ENCODE measurements at regions not wholly inside any gene's neighbourhood (a gene's known extent, or its start where the extent isn't known, plus 50 kb on each side); places are given as distances from the start of the nearest gene placed in this dataset.

DNA sequence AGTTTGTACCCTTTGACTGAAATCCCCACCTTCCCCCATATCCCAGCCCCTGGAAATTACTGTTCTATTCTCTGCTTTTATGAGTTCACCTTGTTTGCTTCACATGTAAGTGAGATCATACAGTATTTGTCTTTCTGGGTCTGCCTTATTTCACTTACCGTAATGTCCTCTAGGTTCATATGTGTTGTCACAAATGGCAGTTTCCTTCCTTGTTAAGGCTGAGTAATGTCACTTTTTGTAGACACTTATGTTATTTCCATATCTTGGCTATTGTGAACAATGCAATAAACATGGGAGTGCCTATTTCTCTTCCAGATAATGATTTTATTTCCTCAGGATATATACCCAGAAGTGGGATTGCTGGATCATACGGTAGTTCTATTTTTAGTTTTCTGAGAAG is 272.3 kb downstream of the MRPS30 start:
- no peak overlapping the region for H3K4me2 ChIP-seq (ENCODE audit: low read depth, low read length)
- ChIA-PET POLR2A (no interaction called here), CTCF (ENCODE audit: low intra/inter-chr PET ratio, low total read pairs) (no interaction called here)
- H4K20me1 ChIP-seq (ENCODE audit: insufficient read depth, low read length) = no peaks in the 10 kb centered on the region
- H3K4me3 ChIP-seq (replicated peaks in 1 of 3; ENCODE audit: insufficient read depth in 1 of 3, low read depth in 2 of 3, low read length in 3 of 3) = no peak overlapping the region
- no TSS peak for BruUV-seq (replicated peaks)
- no peaks in the 10 kb centered on the region for H3K79me2 ChIP-seq (ENCODE audit: insufficient read depth, low read length)
- no peak for FAIRE-seq
- no peak overlapping the region for H3K27ac ChIP-seq (ENCODE audit: extremely low read length, insufficient read depth, low read length)
- intact Hi-C loops (cut with micrococcal nuclease; ENCODE audit: unreplicated experiment) (no loop called here), in situ Hi-C loops (cut with HindIII; ENCODE audit: extremely low pct_ligation_motif_present, low pct_unique_long_range_greater_than_20kb) (no loop called here)
- no peaks in the 10 kb centered on the region for H3K4me1 ChIP-seq (ENCODE audit: insufficient read depth, low read length)
- no peak overlapping the region for H3K9ac ChIP-seq (ENCODE audit: insufficient read depth, low read depth, low read length)
- 32% methylated on average over 2 of the region's 2 CpGs for WGBS (ENCODE audit: low lambda C conversion rate)
- H2AFZ ChIP-seq (ENCODE audit: low read length) = no peak overlapping the region
- ATAC-seq = no peak
- H3K9me3 ChIP-seq (ENCODE audit: low read length) = peaks cover 46% of the 10 kb centered on the region
- TF ChIP-seq ZNF768 (CRISPR knock-in tag; IDR thresholded peaks at IDR 0.05) (no peak), ZNF180 (CRISPR knock-in tag; IDR thresholded peaks at IDR 0.05; ENCODE audit: borderline replicate concordance, low read depth) (no peak), PHF5A (CRISPR knock-in tag; IDR thresholded peaks at IDR 0.05; ENCODE audit: low read depth, unreplicated experiment) (no peak), CBX1 (IDR thresholded peaks at IDR 0.05; ENCODE audit: low read depth) (no peak), ZFP82 (CRISPR knock-in tag; IDR thresholded peaks at IDR 0.05; ENCODE audit: borderline replicate concordance) (no peak), ZNF790 (CRISPR knock-in tag; IDR thresholded peaks at IDR 0.05; ENCODE audit: borderline replicate concordance) (no peak), STAG1 (CRISPR knock-in tag; IDR thresholded peaks at IDR 0.05) (no peak), ZEB1 (IDR thresholded peaks at IDR 0.05; ENCODE audit: insufficient replicate concordance, low read depth) (no peak)
- TF ChIP-seq, protein P1, sequence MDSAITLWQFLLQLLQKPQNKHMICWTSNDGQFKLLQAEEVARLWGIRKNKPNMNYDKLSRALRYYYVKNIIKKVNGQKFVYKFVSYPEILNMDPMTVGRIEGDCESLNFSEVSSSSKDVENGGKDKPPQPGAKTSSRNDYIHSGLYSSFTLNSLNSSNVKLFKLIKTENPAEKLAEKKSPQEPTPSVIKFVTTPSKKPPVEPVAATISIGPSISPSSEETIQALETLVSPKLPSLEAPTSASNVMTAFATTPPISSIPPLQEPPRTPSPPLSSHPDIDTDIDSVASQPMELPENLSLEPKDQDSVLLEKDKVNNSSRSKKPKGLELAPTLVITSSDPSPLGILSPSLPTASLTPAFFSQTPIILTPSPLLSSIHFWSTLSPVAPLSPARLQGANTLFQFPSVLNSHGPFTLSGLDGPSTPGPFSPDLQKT (CRISPR knock-in tag; IDR thresholded peaks at IDR 0.05; ENCODE audit: borderline replicate concordance) = no peak
- TF ChIP-seq, protein P2, sequence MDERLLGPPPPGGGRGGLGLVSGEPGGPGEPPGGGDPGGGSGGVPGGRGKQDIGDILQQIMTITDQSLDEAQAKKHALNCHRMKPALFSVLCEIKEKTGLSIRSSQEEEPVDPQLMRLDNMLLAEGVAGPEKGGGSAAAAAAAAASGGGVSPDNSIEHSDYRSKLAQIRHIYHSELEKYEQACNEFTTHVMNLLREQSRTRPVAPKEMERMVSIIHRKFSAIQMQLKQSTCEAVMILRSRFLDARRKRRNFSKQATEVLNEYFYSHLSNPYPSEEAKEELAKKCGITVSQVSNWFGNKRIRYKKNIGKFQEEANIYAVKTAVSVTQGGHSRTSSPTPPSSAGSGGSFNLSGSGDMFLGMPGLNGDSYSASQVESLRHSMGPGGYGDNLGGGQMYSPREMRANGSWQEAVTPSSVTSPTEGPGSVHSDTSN (CRISPR knock-in tag; IDR thresholded peaks at IDR 0.05) = no peak
- H3K27me3 ChIP-seq (ENCODE audit: control insufficient read depth in 1 of 2, insufficient read depth in 2 of 2, low read length in 2 of 2) = no peaks in the 10 kb centered on the region
- no peak for DNase-seq (ENCODE audit: low spot score)
- no peaks in the 10 kb centered on the region for H3K36me3 ChIP-seq (replicated peaks in 1 of 2; ENCODE audit: control insufficient read depth in 1 of 2, insufficient read depth in 2 of 2, low read length in 2 of 2)
